ENCODE measurements at regions not wholly inside any gene's neighbourhood (a gene's known extent, or its start where the extent isn't known, plus 50 kb on each side); places are given as distances from the start of the nearest gene placed in this dataset.
"Not testable (repeated sequence)": the region's sequence is repeated elsewhere in the genome, so short reads cannot be mapped to it uniquely, and the experiment has no call there.

- not testable (repeated sequence) for TF ChIP-seq POLR2A (IDR thresholded peaks at IDR 0.05)
- TF ChIP-seq, protein P1, sequence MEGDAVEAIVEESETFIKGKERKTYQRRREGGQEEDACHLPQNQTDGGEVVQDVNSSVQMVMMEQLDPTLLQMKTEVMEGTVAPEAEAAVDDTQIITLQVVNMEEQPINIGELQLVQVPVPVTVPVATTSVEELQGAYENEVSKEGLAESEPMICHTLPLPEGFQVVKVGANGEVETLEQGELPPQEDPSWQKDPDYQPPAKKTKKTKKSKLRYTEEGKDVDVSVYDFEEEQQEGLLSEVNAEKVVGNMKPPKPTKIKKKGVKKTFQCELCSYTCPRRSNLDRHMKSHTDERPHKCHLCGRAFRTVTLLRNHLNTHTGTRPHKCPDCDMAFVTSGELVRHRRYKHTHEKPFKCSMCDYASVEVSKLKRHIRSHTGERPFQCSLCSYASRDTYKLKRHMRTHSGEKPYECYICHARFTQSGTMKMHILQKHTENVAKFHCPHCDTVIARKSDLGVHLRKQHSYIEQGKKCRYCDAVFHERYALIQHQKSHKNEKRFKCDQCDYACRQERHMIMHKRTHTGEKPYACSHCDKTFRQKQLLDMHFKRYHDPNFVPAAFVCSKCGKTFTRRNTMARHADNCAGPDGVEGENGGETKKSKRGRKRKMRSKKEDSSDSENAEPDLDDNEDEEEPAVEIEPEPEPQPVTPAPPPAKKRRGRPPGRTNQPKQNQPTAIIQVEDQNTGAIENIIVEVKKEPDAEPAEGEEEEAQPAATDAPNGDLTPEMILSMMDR (IDR thresholded peaks at IDR 0.05), result not testable (repeated sequence)
These were observed 195.1 kb downstream of the NPIPB11 start for GRCh38 chr16:29211456-29211855.

Measured in esophagus squamous epithelium (tissue), 4 donors.